NCI-H2196 treated with DMSO at 0.1 percent for 48 hours (cell line): ENCODE measurements at regions not wholly inside any gene's neighbourhood (a gene's known extent, or its start where the extent isn't known, plus 50 kb on each side); places are given as distances from the start of the nearest gene placed in this dataset.
"Not testable (repeated sequence)": the region's sequence is repeated elsewhere in the genome, so short reads cannot be mapped to it uniquely, and the experiment has no call there.

Experiments used
- DNase-seq: peaks from one replicate; lab custom pipeline; 2025; ENCODE audit not compliant: unreplicated experiment; lab: John Stamatoyannopoulos, UW

- no peak for DNase-seq
These were observed 407.5 kb downstream of the SPRY2 start for GRCh38 chr13:79933389-79933788.

GRCh38 chr13:79932556-79932955 lies 408.4 kb downstream of the SPRY2 start:
- DNase-seq = no peak

GRCh38 chr13:79923973-79924556 lies 416.9 kb downstream of the SPRY2 start:
- not testable (repeated sequence) for DNase-seq

GRCh38 chr13:79919091-79919490 lies 421.8 kb downstream of the SPRY2 start:
- no peak for DNase-seq

- no peak for DNase-seq
These were observed 422.3 kb downstream of the SPRY2 start for GRCh38 chr13:79918620-79919019.

- DNase-seq = no peak
These were observed 423.3 kb downstream of the SPRY2 start for GRCh38 chr13:79917628-79918027.

- DNase-seq = no peak
These were observed 425.7 kb downstream of the SPRY2 start for GRCh38 chr13:79915114-79915811.

GRCh38 chr13:79913141-79913827 lies 427.6 kb downstream of the SPRY2 start:
- DNase-seq = no peak

- no peak for DNase-seq
These were observed 428.5 kb downstream of the SPRY2 start for GRCh38 chr13:79912403-79912802.

- no peak for DNase-seq
These were observed 429.9 kb downstream of the SPRY2 start for GRCh38 chr13:79910875-79911540.

- DNase-seq = no peak
These were observed 428.7 kb downstream of the NDFIP2 start for GRCh38 chr13:79909644-79910043.

- no peak for DNase-seq
These were observed 427.4 kb downstream of the NDFIP2 start for GRCh38 chr13:79908381-79908780.

GRCh38 chr13:79907527-79907926 lies 426.6 kb downstream of the NDFIP2 start:
- no peak for DNase-seq

GRCh38 chr13:79906345-79906744 lies 425.4 kb downstream of the NDFIP2 start:
- no peak for DNase-seq

GRCh38 chr13:79905018-79905417 lies 424.1 kb downstream of the NDFIP2 start:
- DNase-seq = no peak

- DNase-seq = no peak
These were observed 423.6 kb downstream of the NDFIP2 start for GRCh38 chr13:79904581-79904980.

- DNase-seq = no peak
These were observed 420.4 kb downstream of the NDFIP2 start for GRCh38 chr13:79901336-79901735.

GRCh38 chr13:79900356-79900755 lies 419.4 kb downstream of the NDFIP2 start:
- DNase-seq = no peak

GRCh38 chr13:79898996-79899395 lies 418.0 kb downstream of the NDFIP2 start:
- DNase-seq = no peak

- DNase-seq = no peak
These were observed 417.4 kb downstream of the NDFIP2 start for GRCh38 chr13:79898202-79898826.

GRCh38 chr13:79896851-79897250 lies 415.9 kb downstream of the NDFIP2 start:
- DNase-seq = no peak
